ENCODE measurements at regions not wholly inside any gene's neighbourhood (a gene's known extent, or its start where the extent isn't known, plus 50 kb on each side); places are given as distances from the start of the nearest gene placed in this dataset.

DNA sequence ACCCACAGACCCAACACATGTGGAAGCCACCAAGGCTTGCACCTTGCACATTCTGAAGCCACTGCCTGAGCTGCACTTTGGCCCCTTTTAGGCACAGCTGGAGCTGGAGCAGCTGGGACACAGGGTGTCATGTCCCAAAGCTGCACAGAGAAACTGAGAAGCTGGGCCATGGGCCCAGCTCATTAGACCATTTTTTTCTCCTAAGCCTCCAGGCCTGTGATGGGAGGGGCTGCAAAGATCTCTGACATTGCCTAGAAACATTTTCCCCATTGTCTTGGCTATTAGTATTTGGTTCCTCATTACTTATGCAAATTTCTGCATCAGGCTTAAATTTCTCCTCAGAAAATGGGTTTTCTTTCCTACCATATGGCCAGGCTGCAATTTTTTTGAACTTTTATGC, 447.4 kb upstream of the HS3ST1 start:
- no peaks in the 10 kb centered on the region for H3K27me3 ChIP-seq (ENCODE audit: control insufficient read depth in 4 of 4, insufficient read depth in 4 of 4, low read length in 3 of 4)
- no peaks in the 10 kb centered on the region for H3K36me3 ChIP-seq (ENCODE audit: control insufficient read depth in 4 of 4, insufficient read depth in 3 of 4, low read depth in 1 of 4, low read length in 3 of 4)
- no peak for DNase-seq (ENCODE audit: low spot score)
- no peak for TF ChIP-seq GABPA (IDR thresholded peaks at IDR 0.05 in 1 of 2, conservative IDR thresholded peaks at IDR 0.05 in 1 of 2)
- TF ChIP-seq HNF4G (IDR thresholded peaks at IDR 0.05): no peak
- no peak for TF ChIP-seq HNF4A (conservative IDR thresholded peaks at IDR 0.05)
- TF ChIP-seq FOXA2 (IDR thresholded peaks at IDR 0.05): no peak
- TF ChIP-seq, protein P1, sequence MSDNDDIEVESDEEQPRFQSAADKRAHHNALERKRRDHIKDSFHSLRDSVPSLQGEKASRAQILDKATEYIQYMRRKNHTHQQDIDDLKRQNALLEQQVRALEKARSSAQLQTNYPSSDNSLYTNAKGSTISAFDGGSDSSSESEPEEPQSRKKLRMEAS (IDR thresholded peaks at IDR 0.05): no peak
- TF ChIP-seq, protein P2, sequence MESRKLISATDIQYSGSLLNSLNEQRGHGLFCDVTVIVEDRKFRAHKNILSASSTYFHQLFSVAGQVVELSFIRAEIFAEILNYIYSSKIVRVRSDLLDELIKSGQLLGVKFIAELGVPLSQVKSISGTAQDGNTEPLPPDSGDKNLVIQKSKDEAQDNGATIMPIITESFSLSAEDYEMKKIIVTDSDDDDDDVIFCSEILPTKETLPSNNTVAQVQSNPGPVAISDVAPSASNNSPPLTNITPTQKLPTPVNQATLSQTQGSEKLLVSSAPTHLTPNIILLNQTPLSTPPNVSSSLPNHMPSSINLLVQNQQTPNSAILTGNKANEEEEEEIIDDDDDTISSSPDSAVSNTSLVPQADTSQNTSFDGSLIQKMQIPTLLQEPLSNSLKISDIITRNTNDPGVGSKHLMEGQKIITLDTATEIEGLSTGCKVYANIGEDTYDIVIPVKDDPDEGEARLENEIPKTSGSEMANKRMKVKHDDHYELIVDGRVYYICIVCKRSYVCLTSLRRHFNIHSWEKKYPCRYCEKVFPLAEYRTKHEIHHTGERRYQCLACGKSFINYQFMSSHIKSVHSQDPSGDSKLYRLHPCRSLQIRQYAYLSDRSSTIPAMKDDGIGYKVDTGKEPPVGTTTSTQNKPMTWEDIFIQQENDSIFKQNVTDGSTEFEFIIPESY (IDR thresholded peaks at IDR 0.05): no peak
- no peak for TF ChIP-seq TAF1 (conservative IDR thresholded peaks at IDR 0.05)
- no peak overlapping the region for H3K27ac ChIP-seq (ENCODE audit: low read depth in 1 of 2, low read length in 2 of 2)
- H3K9ac ChIP-seq (ENCODE audit: low read depth in 1 of 2, low read length in 2 of 2): no peak overlapping the region
- no peaks in the 10 kb centered on the region for H3K9me3 ChIP-seq (ENCODE audit: control insufficient read depth in 4 of 4, low read length in 3 of 4)
- no peak overlapping the region for H3K4me3 ChIP-seq (ENCODE audit: low read depth in 1 of 3, low read length in 3 of 3)
- no peaks in the 10 kb centered on the region for H3K4me1 ChIP-seq (ENCODE audit: control insufficient read depth in 4 of 4, insufficient read depth in 4 of 4, low read length in 3 of 4)

DNA sequence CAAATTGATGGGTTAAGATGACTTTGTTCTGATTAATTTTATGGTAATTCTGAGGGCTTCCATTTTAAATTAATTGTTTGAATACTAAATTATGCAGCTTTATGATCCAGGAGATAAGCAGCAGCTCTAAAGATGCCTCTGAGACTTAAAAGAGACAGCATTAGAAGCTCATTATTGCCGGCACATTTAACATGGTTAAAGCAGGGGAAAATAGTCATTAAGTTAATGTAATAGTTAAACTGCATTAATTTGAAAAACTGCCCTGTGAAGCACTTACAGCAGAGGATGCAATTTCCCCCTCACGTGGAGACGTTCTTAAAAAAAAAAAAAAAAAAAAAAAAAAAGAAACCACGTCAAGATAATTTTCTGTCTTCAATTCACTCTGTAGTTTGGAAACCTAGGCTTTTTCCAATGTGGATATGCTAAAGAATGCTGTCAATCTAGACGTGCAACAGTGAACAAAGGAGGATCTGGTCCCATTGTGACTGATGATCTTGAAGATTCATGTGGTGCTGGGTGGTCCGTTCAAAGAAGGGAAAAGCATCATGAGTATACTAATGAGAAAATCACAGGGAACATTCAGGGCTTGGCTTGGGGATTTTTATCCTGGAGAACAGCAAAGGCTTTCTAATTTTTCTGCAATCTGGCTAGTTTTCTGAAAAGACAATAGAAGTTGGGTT, 440.6 kb upstream of the HS3ST1 start:
- H3K4me3 ChIP-seq (ENCODE audit: low read depth in 1 of 3, low read length in 3 of 3): no peak overlapping the region
- no peaks in the 10 kb centered on the region for H3K27me3 ChIP-seq (ENCODE audit: control insufficient read depth in 4 of 4, insufficient read depth in 4 of 4, low read length in 3 of 4)
- H3K4me1 ChIP-seq (ENCODE audit: control insufficient read depth in 4 of 4, insufficient read depth in 4 of 4, low read length in 3 of 4): no peaks in the 10 kb centered on the region
- TF ChIP-seq, protein P3, sequence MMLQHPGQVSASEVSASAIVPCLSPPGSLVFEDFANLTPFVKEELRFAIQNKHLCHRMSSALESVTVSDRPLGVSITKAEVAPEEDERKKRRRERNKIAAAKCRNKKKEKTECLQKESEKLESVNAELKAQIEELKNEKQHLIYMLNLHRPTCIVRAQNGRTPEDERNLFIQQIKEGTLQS (IDR thresholded peaks at IDR 0.05): no peak
- TF ChIP-seq RXRA (IDR thresholded peaks at IDR 0.05) (no peak), FOXA1 (IDR thresholded peaks at IDR 0.05) (no peak), HNF4G (IDR thresholded peaks at IDR 0.05) (no peak), FOXA2 (IDR thresholded peaks at IDR 0.05) (no peak), GABPA (IDR thresholded peaks at IDR 0.05 in 1 of 2, conservative IDR thresholded peaks at IDR 0.05 in 1 of 2) (no peak), JUND (IDR thresholded peaks at IDR 0.05) (no peak), RAD21 (IDR thresholded peaks at IDR 0.05) (no peak), EGR1 (IDR thresholded peaks at IDR 0.05; ENCODE audit: low read depth in 2 of 2) (no peak), NR2F2 (IDR thresholded peaks at IDR 0.05) (no peak), TAF1 (conservative IDR thresholded peaks at IDR 0.05) (no peak), SP1 (IDR thresholded peaks at IDR 0.05) (no peak), HNF4A (conservative IDR thresholded peaks at IDR 0.05) (no peak), YY1 (IDR thresholded peaks at IDR 0.05) (no peak)
- TF ChIP-seq, protein P4, sequence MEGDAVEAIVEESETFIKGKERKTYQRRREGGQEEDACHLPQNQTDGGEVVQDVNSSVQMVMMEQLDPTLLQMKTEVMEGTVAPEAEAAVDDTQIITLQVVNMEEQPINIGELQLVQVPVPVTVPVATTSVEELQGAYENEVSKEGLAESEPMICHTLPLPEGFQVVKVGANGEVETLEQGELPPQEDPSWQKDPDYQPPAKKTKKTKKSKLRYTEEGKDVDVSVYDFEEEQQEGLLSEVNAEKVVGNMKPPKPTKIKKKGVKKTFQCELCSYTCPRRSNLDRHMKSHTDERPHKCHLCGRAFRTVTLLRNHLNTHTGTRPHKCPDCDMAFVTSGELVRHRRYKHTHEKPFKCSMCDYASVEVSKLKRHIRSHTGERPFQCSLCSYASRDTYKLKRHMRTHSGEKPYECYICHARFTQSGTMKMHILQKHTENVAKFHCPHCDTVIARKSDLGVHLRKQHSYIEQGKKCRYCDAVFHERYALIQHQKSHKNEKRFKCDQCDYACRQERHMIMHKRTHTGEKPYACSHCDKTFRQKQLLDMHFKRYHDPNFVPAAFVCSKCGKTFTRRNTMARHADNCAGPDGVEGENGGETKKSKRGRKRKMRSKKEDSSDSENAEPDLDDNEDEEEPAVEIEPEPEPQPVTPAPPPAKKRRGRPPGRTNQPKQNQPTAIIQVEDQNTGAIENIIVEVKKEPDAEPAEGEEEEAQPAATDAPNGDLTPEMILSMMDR (IDR thresholded peaks at IDR 0.05; ENCODE audit: low read depth, low read length, missing input control): no peak
- TF ChIP-seq, protein P5, sequence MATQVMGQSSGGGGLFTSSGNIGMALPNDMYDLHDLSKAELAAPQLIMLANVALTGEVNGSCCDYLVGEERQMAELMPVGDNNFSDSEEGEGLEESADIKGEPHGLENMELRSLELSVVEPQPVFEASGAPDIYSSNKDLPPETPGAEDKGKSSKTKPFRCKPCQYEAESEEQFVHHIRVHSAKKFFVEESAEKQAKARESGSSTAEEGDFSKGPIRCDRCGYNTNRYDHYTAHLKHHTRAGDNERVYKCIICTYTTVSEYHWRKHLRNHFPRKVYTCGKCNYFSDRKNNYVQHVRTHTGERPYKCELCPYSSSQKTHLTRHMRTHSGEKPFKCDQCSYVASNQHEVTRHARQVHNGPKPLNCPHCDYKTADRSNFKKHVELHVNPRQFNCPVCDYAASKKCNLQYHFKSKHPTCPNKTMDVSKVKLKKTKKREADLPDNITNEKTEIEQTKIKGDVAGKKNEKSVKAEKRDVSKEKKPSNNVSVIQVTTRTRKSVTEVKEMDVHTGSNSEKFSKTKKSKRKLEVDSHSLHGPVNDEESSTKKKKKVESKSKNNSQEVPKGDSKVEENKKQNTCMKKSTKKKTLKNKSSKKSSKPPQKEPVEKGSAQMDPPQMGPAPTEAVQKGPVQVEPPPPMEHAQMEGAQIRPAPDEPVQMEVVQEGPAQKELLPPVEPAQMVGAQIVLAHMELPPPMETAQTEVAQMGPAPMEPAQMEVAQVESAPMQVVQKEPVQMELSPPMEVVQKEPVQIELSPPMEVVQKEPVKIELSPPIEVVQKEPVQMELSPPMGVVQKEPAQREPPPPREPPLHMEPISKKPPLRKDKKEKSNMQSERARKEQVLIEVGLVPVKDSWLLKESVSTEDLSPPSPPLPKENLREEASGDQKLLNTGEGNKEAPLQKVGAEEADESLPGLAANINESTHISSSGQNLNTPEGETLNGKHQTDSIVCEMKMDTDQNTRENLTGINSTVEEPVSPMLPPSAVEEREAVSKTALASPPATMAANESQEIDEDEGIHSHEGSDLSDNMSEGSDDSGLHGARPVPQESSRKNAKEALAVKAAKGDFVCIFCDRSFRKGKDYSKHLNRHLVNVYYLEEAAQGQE (IDR thresholded peaks at IDR 0.05): no peak
- TF ChIP-seq, protein P2 (IDR thresholded peaks at IDR 0.05): no peak
- TF ChIP-seq, protein P1 (IDR thresholded peaks at IDR 0.05): no peak
- 66% methylated on average over 6 of the region's 6 CpGs for WGBS
- H3K9ac ChIP-seq (ENCODE audit: low read depth in 1 of 2, low read length in 2 of 2): no peak overlapping the region
- no peak overlapping the region for H3K27ac ChIP-seq (ENCODE audit: low read depth in 1 of 2, low read length in 2 of 2)
- H3K36me3 ChIP-seq (ENCODE audit: control insufficient read depth in 4 of 4, insufficient read depth in 3 of 4, low read depth in 1 of 4, low read length in 3 of 4): no peaks in the 10 kb centered on the region
- no peak for DNase-seq (ENCODE audit: low spot score)
- H3K9me3 ChIP-seq (ENCODE audit: control insufficient read depth in 4 of 4, low read length in 3 of 4): no peaks in the 10 kb centered on the region
